Activated CD8-positive, alpha-beta memory T cell treated with anti-CD3 and anti-CD28 coated beads, Interleukin-2, amount 50 U/mL, for 48 hours (primary cell): ENCODE measurements at regions not wholly inside any gene's neighbourhood (a gene's known extent, or its start where the extent isn't known, plus 50 kb on each side); places are given as distances from the start of the nearest gene placed in this dataset.
"Not testable (repeated sequence)": the region's sequence is repeated elsewhere in the genome, so short reads cannot be mapped to it uniquely, and the experiment has no call there.

Source experiments
- DNase-seq: peaks from one replicate; pipeline ENCODE4 v3.0.0-alpha.2; 2020

DNA sequence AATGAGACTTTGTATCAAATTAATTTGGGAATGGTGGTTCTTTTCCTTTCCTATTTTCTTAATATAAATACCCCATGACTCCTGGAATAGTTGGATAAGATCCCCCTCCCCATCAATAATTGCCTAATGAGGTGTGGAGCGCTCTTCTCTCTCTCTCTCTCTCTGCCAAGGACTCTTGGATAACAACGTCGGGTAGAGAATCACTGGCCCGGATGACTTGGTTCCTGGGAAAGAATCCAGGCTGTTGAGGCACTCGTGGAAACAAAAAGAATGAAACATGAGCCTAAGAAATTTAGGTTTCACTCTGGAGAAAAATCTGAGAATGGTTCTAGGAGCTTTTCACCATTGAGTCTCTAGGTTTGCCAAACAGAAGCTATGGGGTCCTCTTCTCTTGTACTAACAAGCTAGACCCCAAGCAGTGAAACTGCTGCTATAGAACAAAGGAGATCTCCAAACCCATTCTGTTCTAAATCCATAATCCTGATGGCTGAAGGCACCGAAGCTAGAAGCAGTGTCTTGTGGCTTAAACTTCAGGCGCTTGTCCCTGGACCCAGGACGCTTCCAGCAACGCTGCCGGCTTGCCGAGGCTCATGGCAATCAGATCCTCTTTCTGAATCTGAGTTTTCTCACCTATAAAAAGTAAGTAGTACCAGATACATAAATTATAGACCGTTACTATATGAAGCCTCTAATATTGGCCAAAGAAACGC is 241.6 kb upstream of the BTBD3 start:
- DNase-seq, result no peak

DNA sequence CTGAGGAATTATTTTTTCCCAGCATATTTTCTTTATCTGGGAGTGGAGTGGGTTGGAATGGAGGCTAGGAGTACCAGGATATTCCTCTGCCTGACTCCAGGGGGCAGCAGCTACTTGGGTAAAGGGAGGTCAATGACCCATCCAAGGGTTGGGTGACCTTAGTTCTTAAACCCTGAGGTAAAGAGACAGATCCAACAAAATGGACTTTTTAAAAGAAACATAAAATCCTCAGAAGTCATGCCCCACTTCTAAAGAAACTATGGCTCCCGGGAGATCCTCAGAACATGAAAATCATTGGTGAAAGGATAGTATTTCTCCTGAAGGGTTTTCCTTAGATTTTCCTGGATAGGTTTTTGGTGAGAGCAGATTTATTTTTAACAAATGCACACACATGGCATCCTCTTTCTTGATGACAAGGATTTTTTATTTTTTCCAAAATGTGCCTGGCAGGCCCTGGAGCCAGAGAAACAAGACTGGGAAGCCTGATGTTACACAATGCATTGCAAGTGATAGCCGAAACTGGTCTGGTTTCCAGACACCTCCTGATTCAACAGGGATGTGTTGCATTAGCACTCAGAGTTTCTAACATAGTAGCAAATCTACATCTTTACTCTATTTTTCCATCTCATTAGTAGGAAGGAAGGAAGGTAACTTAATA is 240.9 kb upstream of the BTBD3 start:
- DNase-seq, result peak; percentile 48

DNA sequence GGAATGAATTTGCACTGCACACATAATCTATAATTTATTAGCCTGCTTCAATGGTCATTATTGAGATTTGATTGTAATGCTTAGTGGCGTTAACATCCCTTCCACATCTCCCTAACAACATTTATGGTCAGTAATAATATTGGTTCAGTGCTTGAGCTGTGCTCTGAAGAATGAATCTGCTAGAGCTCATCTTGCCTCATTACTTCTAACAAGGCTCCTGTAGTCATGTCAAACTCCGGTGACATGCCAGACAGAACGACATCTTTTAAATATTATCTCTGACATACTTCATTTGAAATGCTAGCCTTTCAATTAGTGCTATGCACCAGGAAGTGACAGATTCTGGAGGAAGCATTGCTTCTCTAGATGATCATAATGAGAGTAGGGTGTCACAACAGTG is 240.3 kb upstream of the BTBD3 start:
- DNase-seq, result no peak

GRCh38 chr20:11677836-11678235 is 239.9 kb upstream of the BTBD3 start:
- DNase-seq, result no peak

GRCh38 chr20:11682285-11682684 is 235.4 kb upstream of the BTBD3 start:
- no peak for DNase-seq

DNA sequence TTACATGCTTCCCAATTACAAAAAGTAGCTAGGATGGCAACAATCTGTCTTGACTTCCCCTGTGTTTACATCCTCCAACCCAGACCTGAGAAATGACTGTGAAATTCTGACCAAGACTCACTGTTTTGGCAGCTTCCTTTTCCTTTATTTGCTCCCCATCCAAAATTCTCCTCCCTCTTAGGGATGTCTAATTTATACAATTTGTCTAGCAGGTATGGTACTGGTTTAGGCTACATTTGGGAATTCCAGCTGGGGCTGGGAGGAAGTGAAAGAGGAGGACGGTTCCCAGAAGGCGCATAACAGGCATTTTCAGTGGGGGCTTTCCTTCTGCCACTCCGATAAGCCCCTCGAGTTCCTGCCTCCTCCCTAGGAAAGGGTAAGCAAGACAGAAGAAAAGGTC is 231.5 kb upstream of the BTBD3 start:
- no peak for DNase-seq

GRCh38 chr20:11686820-11687543 is 230.7 kb upstream of the BTBD3 start:
- DNase-seq, result no peak

GRCh38 chr20:11687546-11688292 is 230.0 kb upstream of the BTBD3 start:
- DNase-seq, result no peak

- no peak for DNase-seq
These were observed 228.4 kb upstream of the BTBD3 start for GRCh38 chr20:11689262-11689661.

GRCh38 chr20:11691766-11692165 is 225.9 kb upstream of the BTBD3 start:
- no peak for DNase-seq

GRCh38 chr20:11692567-11692966 is 225.1 kb upstream of the BTBD3 start:
- DNase-seq, result no peak

DNA sequence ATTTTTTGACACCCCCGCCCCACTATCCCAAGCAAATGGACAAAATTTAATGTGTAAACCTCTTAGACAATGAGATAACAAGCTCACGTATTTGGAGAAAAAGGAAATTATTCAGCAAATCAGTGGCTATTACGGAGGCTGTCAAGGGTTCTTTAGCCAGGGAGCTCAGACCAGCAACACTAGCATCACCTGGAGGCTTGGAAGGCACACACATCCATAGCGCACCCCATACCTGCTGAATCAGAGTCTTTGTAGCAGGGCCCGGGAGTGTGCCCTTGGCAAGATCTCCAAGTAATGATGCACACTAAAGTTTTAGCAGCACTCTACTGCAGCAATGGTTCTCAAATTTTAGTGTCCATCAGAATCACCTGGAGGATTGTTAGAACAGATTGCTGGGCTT is 223.2 kb upstream of the BTBD3 start:
- DNase-seq, result no peak

GRCh38 chr20:11697055-11697454 is 220.6 kb upstream of the BTBD3 start:
- DNase-seq, result no peak

DNA sequence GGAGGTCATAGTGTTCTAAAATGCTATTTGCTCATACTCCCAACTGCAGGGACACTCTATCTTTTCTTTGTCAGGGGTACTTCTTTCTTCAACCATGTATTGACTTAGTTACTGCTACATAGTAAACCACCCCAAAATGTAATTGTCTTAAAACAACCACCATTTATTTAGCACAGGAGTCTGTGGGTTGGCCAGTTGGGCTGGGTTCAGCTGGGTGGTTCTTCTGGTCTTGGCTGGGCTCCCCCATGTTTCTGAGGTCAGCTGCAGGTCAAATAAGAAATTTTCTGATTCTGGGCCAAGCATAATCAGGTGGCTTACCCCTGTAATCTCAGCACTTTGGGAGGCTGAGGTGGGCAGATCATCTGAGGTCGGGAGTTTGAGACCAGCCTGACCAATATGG is 220.0 kb upstream of the BTBD3 start:
- DNase-seq, result no peak

- DNase-seq, result no peak
These were observed 219.6 kb upstream of the BTBD3 start for GRCh38 chr20:11698124-11698523.

DNA sequence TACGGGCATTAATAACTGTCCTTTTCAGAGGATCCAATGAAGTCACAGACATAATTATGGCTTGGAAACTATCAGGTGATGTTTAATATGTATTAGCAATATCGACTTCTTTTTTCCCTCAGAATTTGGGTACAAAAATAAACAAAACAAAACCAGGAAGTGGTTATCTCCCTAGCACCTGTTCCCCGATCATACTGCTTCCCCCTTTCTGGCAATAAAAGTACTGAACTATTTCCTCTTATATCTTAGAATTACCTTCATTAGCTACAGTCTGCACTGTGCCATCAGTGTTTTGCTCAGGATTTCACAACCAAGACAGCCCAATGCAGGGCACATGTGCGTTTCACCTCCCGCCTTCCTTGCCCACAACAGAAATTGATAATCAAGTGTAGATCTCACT is 216.9 kb upstream of the BTBD3 start:
- DNase-seq, result no peak

DNA sequence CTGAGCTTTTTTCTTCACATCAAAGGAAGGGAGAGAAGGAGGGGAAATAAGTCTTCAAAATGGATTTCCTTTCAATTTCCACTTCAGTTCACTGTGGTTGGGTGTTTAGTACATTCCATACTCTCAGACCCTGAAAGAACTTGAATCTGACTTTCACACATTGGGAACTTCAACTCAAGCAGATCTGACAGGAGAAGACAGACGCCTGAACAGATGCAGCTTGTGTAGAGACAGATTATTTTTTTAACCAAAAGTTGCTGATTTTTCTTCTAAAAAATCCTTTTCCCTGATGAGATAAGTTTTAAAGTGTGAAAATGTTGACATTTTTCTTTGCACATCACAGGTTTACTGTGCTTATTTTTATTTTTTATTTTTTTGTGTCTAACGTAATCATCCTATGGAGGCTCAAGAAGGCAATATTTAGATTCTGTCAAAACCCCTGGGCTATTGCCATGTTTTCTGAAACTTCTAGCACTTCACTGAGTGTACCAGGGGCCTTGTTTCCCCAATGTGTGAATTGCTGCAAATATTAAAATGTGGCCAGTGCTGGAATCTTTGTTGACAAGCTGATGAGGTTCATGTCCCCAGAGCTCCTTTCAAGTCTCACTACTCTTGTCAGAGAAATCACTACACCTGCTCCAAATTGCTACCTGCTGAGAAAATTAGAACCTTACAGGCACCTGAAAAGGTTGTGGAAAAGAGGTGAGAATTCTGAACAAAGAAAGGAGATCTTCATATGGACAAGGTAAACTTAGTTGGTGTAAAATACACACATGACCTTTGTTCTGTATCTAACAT is 214.8 kb upstream of the BTBD3 start:
- DNase-seq, result no peak

DNA sequence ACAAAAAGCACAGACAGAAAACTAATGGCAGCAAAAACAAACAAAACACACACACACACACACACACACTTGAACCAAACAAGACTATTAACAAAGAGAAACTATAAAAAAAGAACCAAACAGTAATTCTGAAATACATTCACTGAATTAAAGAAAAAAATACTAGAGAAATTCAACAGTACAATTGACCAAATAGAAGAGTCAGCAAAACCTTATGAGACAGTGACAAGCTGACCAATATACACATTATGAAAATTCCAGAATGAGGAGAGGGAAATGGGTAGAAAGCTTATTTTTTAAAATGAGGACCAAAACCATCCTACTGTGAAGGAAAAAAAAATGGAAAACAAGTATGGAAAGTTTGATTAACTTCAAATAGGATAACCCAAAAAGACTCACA is 212.2 kb upstream of the BTBD3 start:
- no peak for DNase-seq

DNA sequence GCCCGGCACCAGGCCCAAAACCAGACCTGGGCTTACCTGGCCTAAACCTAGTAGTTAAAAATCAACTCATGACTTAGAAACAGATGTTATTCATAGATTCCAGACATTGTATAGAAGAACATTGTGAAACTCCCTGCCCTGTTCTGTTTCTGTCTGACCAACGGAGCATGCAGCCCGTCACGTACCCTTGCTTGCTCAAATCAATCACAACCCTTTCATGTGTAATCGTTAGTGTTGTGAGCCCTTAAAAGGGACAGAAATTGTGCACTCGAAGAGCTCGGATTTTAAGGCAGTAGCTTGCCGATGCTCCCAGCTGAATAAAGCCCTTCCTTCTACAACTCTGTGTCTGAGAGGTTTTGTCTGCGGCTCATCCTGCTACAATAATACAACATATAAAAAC is 209.5 kb upstream of the BTBD3 start:
- DNase-seq, result not testable (repeated sequence)

GRCh38 chr20:11711214-11711613 is 206.5 kb upstream of the BTBD3 start:
- no peak for DNase-seq

- DNase-seq, result no peak
These were observed 205.0 kb upstream of the BTBD3 start for GRCh38 chr20:11712639-11713160.

DNA sequence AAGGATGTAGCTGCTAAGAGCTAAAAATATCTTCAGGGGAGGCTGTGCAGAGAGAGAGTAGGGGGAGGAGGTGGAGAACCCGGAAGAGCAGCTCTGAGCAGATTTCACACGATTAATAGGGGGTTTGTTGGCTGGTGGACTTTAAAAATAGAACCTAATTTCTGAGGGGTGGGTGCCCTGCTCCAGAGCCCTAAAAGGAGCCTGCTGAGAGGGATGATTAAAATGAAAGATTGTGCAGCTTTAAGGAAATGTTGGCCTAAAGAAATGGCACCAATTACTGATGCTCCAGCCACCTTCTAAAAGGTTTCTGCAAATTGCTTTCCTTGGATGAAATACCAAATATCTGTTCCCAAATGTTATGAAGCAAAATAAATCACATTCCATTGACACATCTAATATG is 202.8 kb upstream of the BTBD3 start:
- no peak for DNase-seq
